ENCODE measurements at regions not wholly inside any gene's neighbourhood (a gene's known extent, or its start where the extent isn't known, plus 50 kb on each side); places are given as distances from the start of the nearest gene placed in this dataset.

DNA sequence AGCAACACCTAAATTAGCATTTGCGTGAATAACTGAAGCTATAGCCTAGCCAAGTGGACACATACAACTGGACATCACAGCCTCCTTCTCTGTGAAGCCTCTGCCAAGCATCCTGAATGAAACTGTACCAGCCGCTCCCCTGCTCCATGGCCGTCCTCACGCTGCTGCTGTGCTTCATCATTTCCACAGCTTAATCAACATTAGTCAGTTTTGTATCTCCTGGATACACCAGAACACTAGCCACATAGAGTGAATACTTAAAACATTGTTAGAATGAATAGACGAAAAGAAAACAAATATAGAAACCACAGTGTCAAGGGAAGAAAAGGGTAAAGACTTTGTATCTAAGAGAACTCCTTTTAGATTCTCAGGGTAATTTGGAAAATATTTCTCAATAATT, 1526.9 kb downstream of the EFNB2 start:
- no peak overlapping the region for H3K4me3 ChIP-seq (ENCODE audit: low read depth, low read length)
- no peak for DNase-seq (ENCODE audit: low read depth)
- no peak for TF ChIP-seq CTCF (conservative IDR thresholded peaks at IDR 0.05; ENCODE audit: low read depth, low read length)

DNA sequence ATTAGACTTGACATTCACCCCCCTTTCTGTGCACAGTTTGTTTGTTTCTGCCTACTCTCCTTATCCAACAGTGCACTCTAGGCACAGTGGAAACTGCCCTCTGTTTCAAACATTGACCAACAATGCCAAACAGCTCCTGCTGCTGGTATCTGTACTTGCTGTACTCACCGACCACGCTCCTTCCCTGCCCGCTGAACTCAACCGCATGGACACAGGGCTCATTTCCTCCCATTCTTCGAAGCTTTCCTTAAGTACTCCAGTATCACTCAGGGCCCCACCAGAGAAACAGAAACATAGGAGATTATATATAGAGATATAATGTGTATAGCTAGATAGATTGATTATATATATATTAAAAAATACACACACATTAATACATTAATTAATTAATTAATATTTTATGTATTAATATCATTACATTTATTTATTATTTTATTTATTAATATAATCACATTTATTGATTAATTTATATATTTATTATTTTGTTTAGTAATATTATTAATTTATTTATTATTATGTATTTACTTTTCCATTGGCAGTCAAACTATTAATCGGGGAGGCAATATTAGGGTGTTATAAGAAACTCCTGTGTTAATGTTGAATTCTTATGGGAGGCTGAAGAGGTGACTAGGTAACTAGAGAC, 1528.2 kb downstream of the EFNB2 start:
- no peak for TF ChIP-seq CTCF (conservative IDR thresholded peaks at IDR 0.05; ENCODE audit: low read depth, low read length)
- no peak for DNase-seq (ENCODE audit: low read depth)
- no peak overlapping the region for H3K4me3 ChIP-seq (ENCODE audit: low read depth, low read length)

DNA sequence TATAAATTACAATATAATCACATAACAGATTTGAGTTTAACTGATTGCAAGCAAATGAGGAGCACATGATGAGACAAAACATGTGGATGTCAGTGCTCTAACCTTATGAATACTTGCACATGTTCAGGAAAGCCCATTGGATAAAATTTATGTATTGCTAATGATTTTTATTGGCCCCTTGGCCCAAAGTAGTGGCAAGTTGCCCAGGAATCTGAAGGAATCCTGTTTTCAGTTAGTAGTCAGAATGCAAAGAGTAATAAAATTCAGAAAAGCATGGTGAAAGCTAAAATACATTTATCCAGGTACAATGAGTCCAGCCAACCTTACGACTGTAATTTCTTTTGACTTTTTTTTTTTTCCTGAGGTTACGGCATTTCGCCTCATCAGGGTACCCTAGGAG, 1539.4 kb downstream of the EFNB2 start:
- no peak for DNase-seq (ENCODE audit: low read depth)
- TF ChIP-seq CTCF (conservative IDR thresholded peaks at IDR 0.05; ENCODE audit: low read depth, low read length), result no peak
- H3K4me3 ChIP-seq (ENCODE audit: low read depth, low read length), result no peak overlapping the region

DNA sequence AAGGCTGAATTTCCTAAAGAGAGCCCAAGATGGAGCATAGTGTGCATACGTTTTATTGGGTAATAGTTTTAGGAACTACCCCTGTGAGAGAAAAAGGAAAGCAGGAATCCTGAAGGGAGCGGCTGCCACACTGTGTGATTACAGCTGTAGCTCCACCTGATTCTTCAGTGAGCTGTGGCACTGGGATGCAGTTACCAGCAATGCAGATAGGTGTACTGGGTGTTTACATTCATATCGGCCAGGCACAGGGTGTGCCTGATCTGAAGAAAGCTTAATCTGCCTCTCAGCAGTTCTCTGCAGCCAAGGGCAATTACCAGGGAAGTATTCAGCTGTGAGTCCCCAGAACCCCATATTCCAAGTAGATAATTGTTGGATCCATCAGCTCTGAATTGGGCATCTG, 1541.8 kb downstream of the EFNB2 start:
- TF ChIP-seq CTCF (conservative IDR thresholded peaks at IDR 0.05; ENCODE audit: low read depth, low read length), result no peak
- no peak for DNase-seq (ENCODE audit: low read depth)
- no peak overlapping the region for H3K4me3 ChIP-seq (ENCODE audit: low read depth, low read length)

GRCh38 chr13:104987621-104988020, 1547.8 kb downstream of the EFNB2 start:
- TF ChIP-seq CTCF (conservative IDR thresholded peaks at IDR 0.05; ENCODE audit: low read depth, low read length), result no peak
- DNase-seq (ENCODE audit: low read depth), result no peak
- no peak overlapping the region for H3K4me3 ChIP-seq (ENCODE audit: low read depth, low read length)

DNA sequence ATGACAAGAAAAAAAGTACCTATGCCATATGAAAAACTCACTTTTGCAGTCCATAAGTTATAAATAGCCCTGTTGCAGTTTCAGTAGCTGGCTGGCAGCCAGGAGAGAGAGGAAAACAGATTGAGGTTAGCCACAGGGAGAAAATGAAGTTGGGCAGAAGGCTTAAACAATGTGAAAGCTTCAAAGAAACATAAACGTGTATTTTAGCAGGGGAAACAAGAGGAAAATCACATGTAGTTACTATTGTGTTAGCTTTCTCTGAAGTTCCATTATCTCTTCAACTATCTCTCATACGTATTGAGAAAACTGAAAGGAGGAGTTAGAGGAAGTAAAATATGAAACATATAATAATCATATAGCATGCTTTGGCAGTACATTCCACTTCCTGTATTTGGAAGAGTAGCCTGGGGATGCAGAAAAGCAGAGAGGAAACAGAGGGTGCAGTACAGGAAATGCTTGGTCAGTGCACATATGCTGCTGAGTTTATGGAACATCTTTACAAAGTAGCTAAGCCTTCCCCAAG, 1551.1 kb downstream of the EFNB2 start:
- no peak for DNase-seq (ENCODE audit: low read depth)
- no peak overlapping the region for H3K4me3 ChIP-seq (ENCODE audit: low read depth, low read length)
- no peak for TF ChIP-seq CTCF (conservative IDR thresholded peaks at IDR 0.05; ENCODE audit: low read depth, low read length)

- TF ChIP-seq CTCF (conservative IDR thresholded peaks at IDR 0.05; ENCODE audit: low read depth, low read length), result no peak
- H3K4me3 ChIP-seq (ENCODE audit: low read depth, low read length), result no peak overlapping the region
- DNase-seq (ENCODE audit: low read depth), result no peak
Observed at GRCh38 chr13:104983601-104984000, 1551.9 kb downstream of the EFNB2 start.
